ENCODE measurements at regions not wholly inside any gene's neighbourhood (a gene's known extent, or its start where the extent isn't known, plus 50 kb on each side); places are given as distances from the start of the nearest gene placed in this dataset.

DNA sequence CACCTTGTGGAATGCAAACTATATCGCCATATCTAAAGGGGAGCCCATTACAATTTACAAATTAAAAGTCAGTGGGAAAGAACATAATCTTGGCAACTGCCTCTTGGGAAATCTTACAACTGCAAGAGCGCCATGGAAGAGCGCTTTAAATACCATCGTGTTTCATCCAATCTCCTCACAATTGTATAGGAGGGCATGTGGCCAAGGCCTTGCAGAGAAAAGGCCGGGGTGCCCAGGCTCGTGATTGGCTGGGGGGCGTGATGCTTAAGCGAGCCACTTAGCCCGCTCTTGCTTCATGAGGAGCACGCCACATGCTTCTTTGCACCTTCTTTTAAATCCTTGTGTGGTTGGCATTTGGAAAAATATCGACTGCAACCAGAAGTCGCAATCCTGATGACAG lies 69.8 kb upstream of the NFIB start:
- no peaks in the 10 kb centered on the region for H3K9me3 ChIP-seq (ENCODE audit: control insufficient read depth, insufficient read depth, low read depth, low read length)
- H3K4me3 ChIP-seq (ENCODE audit: low read depth, low read length) = no peak overlapping the region
- H3K27ac ChIP-seq (ENCODE audit: extremely low read depth, low read depth, low read length) = no peak overlapping the region
- H3K4me1 ChIP-seq (ENCODE audit: control insufficient read depth, insufficient read depth, low read length) = no peaks in the 10 kb centered on the region
- ChIA-PET CTCF (no interaction called here), POLR2A (no interaction called here)
- TF ChIP-seq ZNF585B (tag by site-specific recombination; IDR thresholded peaks at IDR 0.05) (no peak), ZNF341 (tag by site-specific recombination; IDR thresholded peaks at IDR 0.05; ENCODE audit: low read depth) (no peak), ZNF791 (tag by site-specific recombination; IDR thresholded peaks at IDR 0.05) (no peak), OVOL3 (tag by site-specific recombination; IDR thresholded peaks at IDR 0.05) (no peak)
- TF ChIP-seq, protein P1, sequence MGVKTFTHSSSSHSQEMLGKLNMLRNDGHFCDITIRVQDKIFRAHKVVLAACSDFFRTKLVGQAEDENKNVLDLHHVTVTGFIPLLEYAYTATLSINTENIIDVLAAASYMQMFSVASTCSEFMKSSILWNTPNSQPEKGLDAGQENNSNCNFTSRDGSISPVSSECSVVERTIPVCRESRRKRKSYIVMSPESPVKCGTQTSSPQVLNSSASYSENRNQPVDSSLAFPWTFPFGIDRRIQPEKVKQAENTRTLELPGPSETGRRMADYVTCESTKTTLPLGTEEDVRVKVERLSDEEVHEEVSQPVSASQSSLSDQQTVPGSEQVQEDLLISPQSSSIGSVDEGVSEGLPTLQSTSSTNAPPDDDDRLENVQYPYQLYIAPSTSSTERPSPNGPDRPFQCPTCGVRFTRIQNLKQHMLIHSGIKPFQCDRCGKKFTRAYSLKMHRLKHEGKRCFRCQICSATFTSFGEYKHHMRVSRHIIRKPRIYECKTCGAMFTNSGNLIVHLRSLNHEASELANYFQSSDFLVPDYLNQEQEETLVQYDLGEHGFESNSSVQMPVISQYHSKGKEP (tag by site-specific recombination; IDR thresholded peaks at IDR 0.05) = no peak
- TF ChIP-seq, protein P2, sequence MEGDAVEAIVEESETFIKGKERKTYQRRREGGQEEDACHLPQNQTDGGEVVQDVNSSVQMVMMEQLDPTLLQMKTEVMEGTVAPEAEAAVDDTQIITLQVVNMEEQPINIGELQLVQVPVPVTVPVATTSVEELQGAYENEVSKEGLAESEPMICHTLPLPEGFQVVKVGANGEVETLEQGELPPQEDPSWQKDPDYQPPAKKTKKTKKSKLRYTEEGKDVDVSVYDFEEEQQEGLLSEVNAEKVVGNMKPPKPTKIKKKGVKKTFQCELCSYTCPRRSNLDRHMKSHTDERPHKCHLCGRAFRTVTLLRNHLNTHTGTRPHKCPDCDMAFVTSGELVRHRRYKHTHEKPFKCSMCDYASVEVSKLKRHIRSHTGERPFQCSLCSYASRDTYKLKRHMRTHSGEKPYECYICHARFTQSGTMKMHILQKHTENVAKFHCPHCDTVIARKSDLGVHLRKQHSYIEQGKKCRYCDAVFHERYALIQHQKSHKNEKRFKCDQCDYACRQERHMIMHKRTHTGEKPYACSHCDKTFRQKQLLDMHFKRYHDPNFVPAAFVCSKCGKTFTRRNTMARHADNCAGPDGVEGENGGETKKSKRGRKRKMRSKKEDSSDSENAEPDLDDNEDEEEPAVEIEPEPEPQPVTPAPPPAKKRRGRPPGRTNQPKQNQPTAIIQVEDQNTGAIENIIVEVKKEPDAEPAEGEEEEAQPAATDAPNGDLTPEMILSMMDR (tag by site-specific recombination; IDR thresholded peaks at IDR 0.05) = no peak
- TF ChIP-seq, protein P3, sequence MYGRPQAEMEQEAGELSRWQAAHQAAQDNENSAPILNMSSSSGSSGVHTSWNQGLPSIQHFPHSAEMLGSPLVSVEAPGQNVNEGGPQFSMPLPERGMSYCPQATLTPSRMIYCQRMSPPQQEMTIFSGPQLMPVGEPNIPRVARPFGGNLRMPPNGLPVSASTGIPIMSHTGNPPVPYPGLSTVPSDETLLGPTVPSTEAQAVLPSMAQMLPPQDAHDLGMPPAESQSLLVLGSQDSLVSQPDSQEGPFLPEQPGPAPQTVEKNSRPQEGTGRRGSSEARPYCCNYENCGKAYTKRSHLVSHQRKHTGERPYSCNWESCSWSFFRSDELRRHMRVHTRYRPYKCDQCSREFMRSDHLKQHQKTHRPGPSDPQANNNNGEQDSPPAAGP (tag by site-specific recombination; IDR thresholded peaks at IDR 0.05) = no peak
- TF ChIP-seq, protein P4, sequence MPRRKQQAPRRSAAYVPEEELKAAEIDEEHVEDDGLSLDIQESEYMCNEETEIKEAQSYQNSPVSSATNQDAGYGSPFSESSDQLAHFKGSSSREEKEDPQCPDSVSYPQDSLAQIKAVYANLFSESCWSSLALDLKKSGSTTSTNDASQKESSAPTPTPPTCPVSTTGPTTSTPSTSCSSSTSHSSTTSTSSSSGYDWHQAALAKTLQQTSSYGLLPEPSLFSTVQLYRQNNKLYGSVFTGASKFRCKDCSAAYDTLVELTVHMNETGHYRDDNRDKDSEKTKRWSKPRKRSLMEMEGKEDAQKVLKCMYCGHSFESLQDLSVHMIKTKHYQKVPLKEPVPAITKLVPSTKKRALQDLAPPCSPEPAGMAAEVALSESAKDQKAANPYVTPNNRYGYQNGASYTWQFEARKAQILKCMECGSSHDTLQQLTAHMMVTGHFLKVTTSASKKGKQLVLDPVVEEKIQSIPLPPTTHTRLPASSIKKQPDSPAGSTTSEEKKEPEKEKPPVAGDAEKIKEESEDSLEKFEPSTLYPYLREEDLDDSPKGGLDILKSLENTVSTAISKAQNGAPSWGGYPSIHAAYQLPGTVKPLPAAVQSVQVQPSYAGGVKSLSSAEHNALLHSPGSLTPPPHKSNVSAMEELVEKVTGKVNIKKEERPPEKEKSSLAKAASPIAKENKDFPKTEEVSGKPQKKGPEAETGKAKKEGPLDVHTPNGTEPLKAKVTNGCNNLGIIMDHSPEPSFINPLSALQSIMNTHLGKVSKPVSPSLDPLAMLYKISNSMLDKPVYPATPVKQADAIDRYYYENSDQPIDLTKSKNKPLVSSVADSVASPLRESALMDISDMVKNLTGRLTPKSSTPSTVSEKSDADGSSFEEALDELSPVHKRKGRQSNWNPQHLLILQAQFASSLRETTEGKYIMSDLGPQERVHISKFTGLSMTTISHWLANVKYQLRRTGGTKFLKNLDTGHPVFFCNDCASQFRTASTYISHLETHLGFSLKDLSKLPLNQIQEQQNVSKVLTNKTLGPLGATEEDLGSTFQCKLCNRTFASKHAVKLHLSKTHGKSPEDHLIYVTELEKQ (tag by site-specific recombination; IDR thresholded peaks at IDR 0.05; ENCODE audit: borderline replicate concordance) = no peak
- no peaks in the 10 kb centered on the region for H3K36me3 ChIP-seq (ENCODE audit: control insufficient read depth in 2 of 2, insufficient read depth in 1 of 2, low read length in 2 of 2)

DNA sequence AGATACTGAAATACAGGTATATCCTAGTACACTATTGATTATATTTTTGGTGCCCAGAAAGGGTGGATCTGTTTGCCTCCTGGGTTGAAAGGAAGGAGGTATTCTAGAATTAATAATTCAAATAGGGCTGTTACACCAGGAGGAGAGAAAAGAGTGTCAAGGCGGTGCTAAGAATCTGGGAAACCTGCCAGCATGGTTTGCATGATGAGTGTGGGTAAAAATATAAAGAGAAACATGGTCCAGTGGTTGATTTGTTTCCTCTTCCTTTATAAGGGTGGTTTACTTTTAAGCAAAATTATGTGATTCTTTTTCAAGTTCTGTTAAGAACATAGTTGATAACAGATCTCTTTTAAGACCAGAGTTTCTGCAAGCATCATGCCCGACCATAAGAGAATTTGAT lies 69.4 kb upstream of the NFIB start:
- Histone ChIP-seq H3K9me3 (ENCODE audit: control insufficient read depth, insufficient read depth, low read depth, low read length) (no peaks in the 10 kb centered on the region), H3K4me1 (ENCODE audit: control insufficient read depth, insufficient read depth, low read length) (no peaks in the 10 kb centered on the region), H3K27ac (ENCODE audit: extremely low read depth, low read depth, low read length) (no peak overlapping the region), H3K36me3 (ENCODE audit: control insufficient read depth in 2 of 2, insufficient read depth in 1 of 2, low read length in 2 of 2) (no peaks in the 10 kb centered on the region), H3K4me3 (ENCODE audit: low read depth, low read length) (no peak overlapping the region)
- POLR2A ChIA-PET = no interaction called here
- TF ChIP-seq SCRT1 (tag by site-specific recombination; IDR thresholded peaks at IDR 0.05; ENCODE audit: borderline replicate concordance) = no peak
- no peak for TF ChIP-seq ZNF530 (tag by site-specific recombination; IDR thresholded peaks at IDR 0.05; ENCODE audit: low read depth)
- TF ChIP-seq ZNF335 (tag by site-specific recombination; conservative IDR thresholded peaks at IDR 0.05) = no peak
- no peak for TF ChIP-seq GLIS1 (tag by site-specific recombination; IDR thresholded peaks at IDR 0.05)
- TF ChIP-seq ZBTB8A (tag by site-specific recombination; IDR thresholded peaks at IDR 0.05) = no peak
- TF ChIP-seq ZNF670 (tag by site-specific recombination; IDR thresholded peaks at IDR 0.05; ENCODE audit: low read depth) = no peak
- no peak for TF ChIP-seq KLF10 (tag by site-specific recombination; IDR thresholded peaks at IDR 0.05)
- TF ChIP-seq, protein P5, sequence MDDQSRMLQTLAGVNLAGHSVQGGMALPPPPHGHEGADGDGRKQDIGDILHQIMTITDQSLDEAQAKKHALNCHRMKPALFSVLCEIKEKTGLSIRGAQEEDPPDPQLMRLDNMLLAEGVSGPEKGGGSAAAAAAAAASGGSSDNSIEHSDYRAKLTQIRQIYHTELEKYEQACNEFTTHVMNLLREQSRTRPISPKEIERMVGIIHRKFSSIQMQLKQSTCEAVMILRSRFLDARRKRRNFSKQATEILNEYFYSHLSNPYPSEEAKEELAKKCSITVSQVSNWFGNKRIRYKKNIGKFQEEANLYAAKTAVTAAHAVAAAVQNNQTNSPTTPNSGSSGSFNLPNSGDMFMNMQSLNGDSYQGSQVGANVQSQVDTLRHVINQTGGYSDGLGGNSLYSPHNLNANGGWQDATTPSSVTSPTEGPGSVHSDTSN (CRISPR knock-in tag; IDR thresholded peaks at IDR 0.05) = no peak
- CTCF ChIA-PET = no interaction called here
